HCT116 (cell line): ENCODE measurements at regions not wholly inside any gene's neighbourhood (a gene's known extent, or its start where the extent isn't known, plus 50 kb on each side); places are given as distances from the start of the nearest gene placed in this dataset.

Source experiments
- ATAC-seq: fragments of 200-7000 bp; cut with Tn5 transposase; 2 replicates; pipeline ENCODE4 v1.9.1; 2020; ENCODE audit warnings: mild to moderate bottlenecking, moderate library complexity
- BruUV-seq: library from RNA; stranded (reverse); fragments of 400-500 nt; replicated peaks from 2 replicates; lab custom pipeline; 2021; lab: Mats Ljungman, UMichigan
- CTCF ChIA-PET: fragments of 300-600 bp; sonication (Branson Sonifier 250); formaldehyde crosslinking; loops from one replicate; lab custom pipeline; 2021; ENCODE audit warnings: antibody characterized with exemption; lab: Charles Lee
- POLR2A ChIA-PET: fragments of 300-600, 350-600 bp; sonication (Branson Sonifier 250); formaldehyde crosslinking; loops from one replicate; lab custom pipeline; 2021; ENCODE audit warnings: antibody characterized with exemption; lab: Charles Lee
- RAD21 ChIA-PET, 2 experiments: fragments of 300-600 bp; sonication (Branson Sonifier 250); formaldehyde crosslinking; loops; one replicate each; lab custom pipeline; 2023; ENCODE audit warnings: low total read pairs in 2 of 2; ENCODE audit not compliant: uncharacterized antibody in 2 of 2, unreplicated experiment in 2 of 2, low non-redundant PET in 1 of 2; lab: Charles Lee
- DNase-seq: peaks from one replicate; pipeline ENCODE4 v3.0.0-alpha.2; 2010; ENCODE audit warnings: low read depth, low spot score
- H2AFZ ChIP-seq: fragments of 200-600 bp; shearing (Covaris generic), sonication (generic); 2 replicates; pipeline ENCODE4 v1.6.1; 2017; ENCODE audit warnings: low read depth, mixed run types, mixed read lengths, antibody characterized with exemption, low read length; ENCODE audit not compliant: poor library complexity, severe bottlenecking
- H3K27ac ChIP-seq: 2 replicates; pipeline ENCODE4 v1.5.1; 2012; ENCODE audit warnings: low read depth, low read length
- H3K27me3 ChIP-seq: fragments of 200-600 bp; sonication (generic); 2 replicates; pipeline ENCODE4 v1.6.1; 2016; ENCODE audit warnings: mixed run types, low read length, mixed read lengths; ENCODE audit not compliant: insufficient read depth
- H3K36me3 ChIP-seq, 2 experiments: fragments of 200-500 bp in 1 of 2; fragments of 200-600 bp in 1 of 2; sonication (Bioruptor generic) in 1 of 2; sonication (generic) in 1 of 2; 2 replicates each; pipeline versions ENCODE4 v1.5.1 to v1.6.1; 2014 to 2016; ENCODE audit warnings: low read length in 2 of 2, inconsistent platforms in 1 of 2, mixed read lengths in 1 of 2, mixed run types in 1 of 2; ENCODE audit not compliant: insufficient read depth in 2 of 2, control insufficient read depth in 1 of 2
- H3K4me1 ChIP-seq, 2 experiments: fragments of 200-600 bp in 1 of 2; sonication (generic) in 1 of 2; 2 replicates each; pipeline versions ENCODE4 v1.5.1 to v1.6.1; 2012 to 2017; ENCODE audit warnings: low read length in 2 of 2, inconsistent platforms in 1 of 2, mild to moderate bottlenecking in 1 of 2, mixed read lengths in 1 of 2, mixed run types in 1 of 2, moderate library complexity in 1 of 2; ENCODE audit not compliant: insufficient read depth in 2 of 2, control insufficient read depth in 1 of 2
- H3K4me2 ChIP-seq: fragments of 200-600 bp; sonication (generic); 2 replicates; pipeline ENCODE4 v1.6.1; 2017; ENCODE audit warnings: mixed run types, low read length, mixed read lengths
- H3K4me3 ChIP-seq, 2 experiments: fragments of 200-600 bp in 1 of 2; sonication (generic) in 1 of 2; replicated peaks in 1 of 2; 2 replicates each; pipeline ENCODE4 v1.5.1; 2011 to 2016; ENCODE audit warnings: low read length in 2 of 2, control low read depth in 1 of 2, low read depth in 1 of 2, mild to moderate bottlenecking in 1 of 2, mixed read lengths in 1 of 2, mixed run types in 1 of 2
- H3K79me2 ChIP-seq: fragments of 200-600 bp; sonication (generic); 2 replicates; pipeline ENCODE4 v1.6.1; 2017; ENCODE audit warnings: mild to moderate bottlenecking, mixed run types, low read length, moderate library complexity, mixed read lengths; ENCODE audit not compliant: insufficient read depth
- H3K9ac ChIP-seq: fragments of 200-600 bp; sonication (generic); 2 replicates; pipeline ENCODE4 v1.6.1; 2016; ENCODE audit warnings: low read length, mixed read lengths
- H3K9me2 ChIP-seq: fragments of 200-600 bp; sonication (generic), shearing (Covaris generic); 2 replicates; pipeline ENCODE4 v1.6.1; 2017; ENCODE audit warnings: mixed run types, mild to moderate bottlenecking, moderate library complexity; ENCODE audit not compliant: insufficient read depth
- H3K9me3 ChIP-seq, 2 experiments: fragments of 200-500 bp in 1 of 2; fragments of 200-600 bp in 1 of 2; sonication (Bioruptor generic) in 1 of 2; sonication (generic) in 1 of 2; 2 replicates each; pipeline ENCODE4 v1.6.1; 2014 to 2017; ENCODE audit warnings: low read length in 2 of 2, mixed read lengths in 2 of 2, inconsistent platforms in 1 of 2, low read depth in 1 of 2, mild to moderate bottlenecking in 1 of 2, mixed run types in 1 of 2, moderate library complexity in 1 of 2; ENCODE audit not compliant: control insufficient read depth in 1 of 2, insufficient read depth in 1 of 2
- H4K20me1 ChIP-seq: fragments of 200-600 bp; sonication (generic), shearing (Covaris generic); 2 replicates; pipeline ENCODE4 v1.6.1; 2017; ENCODE audit warnings: mixed run types, mild to moderate bottlenecking, moderate library complexity; ENCODE audit not compliant: insufficient read depth
- CEBPB ChIP-seq: IDR thresholded peaks from 2 replicates; pipeline ENCODE4 v1.6.1; 2012; ENCODE audit warnings: low read depth
- EZH2 ChIP-seq: fragments of 200-600 bp; sonication (generic); IDR thresholded peaks from 2 replicates; pipeline ENCODE4 v1.6.1; 2017; ENCODE audit warnings: antibody characterized with exemption, mixed run types
- FOSL1 ChIP-seq: IDR thresholded peaks from 2 replicates; pipeline ENCODE4 v1.6.1; 2012; ENCODE audit warnings: low read depth
- JUND ChIP-seq: IDR thresholded peaks from 2 replicates; pipeline ENCODE4 v1.6.1; 2012
- POLR2A ChIP-seq: IDR thresholded peaks from 2 replicates; pipeline ENCODE4 v1.7.0; 2011; ENCODE audit warnings: borderline replicate concordance; ENCODE audit not compliant: insufficient read depth, insufficient read length; ENCODE audit errors: extremely low read depth
- POLR2AphosphoS5 ChIP-seq: IDR thresholded peaks from 2 replicates; pipeline ENCODE4 v1.6.1; 2011; ENCODE audit warnings: mild to moderate bottlenecking, low read depth, low read length, moderate library complexity
- RAD21 ChIP-seq: IDR thresholded peaks from 2 replicates; pipeline ENCODE4 v1.6.1; 2012; ENCODE audit warnings: low read depth, mild to moderate bottlenecking
- SIN3A ChIP-seq: IDR thresholded peaks from 2 replicates; pipeline ENCODE4 v1.6.1; 2012; ENCODE audit warnings: low read depth
- SP1 ChIP-seq: IDR thresholded peaks from 2 replicates; pipeline ENCODE4 v1.6.1; 2012; ENCODE audit warnings: low read depth
- SRF ChIP-seq: IDR thresholded peaks from 2 replicates; pipeline ENCODE4 v1.6.1; 2012; ENCODE audit warnings: low read depth
- TCF7L2 ChIP-seq: IDR thresholded peaks from 2 replicates; pipeline ENCODE4 v1.7.0; 2011; ENCODE audit warnings: borderline replicate concordance, inconsistent platforms; ENCODE audit not compliant: insufficient read depth, insufficient read length; ENCODE audit errors: extremely low read depth
- ZFX ChIP-seq: fragments of 450-650 bp; IDR thresholded peaks from 2 replicates; pipeline ENCODE4 v1.6.1; 2017
- ZNF274 ChIP-seq: fragments of 200-500 bp; sonication (Bioruptor generic); IDR thresholded peaks from 2 replicates; pipeline ENCODE4 v1.6.1; 2014; ENCODE audit warnings: mild to moderate bottlenecking, low read depth, low read length, inconsistent platforms
- intact Hi-C: fragments of 100-400 bp; cut with micrococcal nuclease; formaldehyde crosslinking; loops from 2 replicates; pipeline ENCODE4 v1.10.0; 2022
- TF ChIP-seq, protein P1 (sequence below): IDR thresholded peaks from 2 replicates; pipeline ENCODE4 v1.6.1; 2012
- TF ChIP-seq, protein P2 (sequence below): IDR thresholded peaks from 2 replicates; pipeline ENCODE4 v1.6.1; 2012; ENCODE audit warnings: low read depth
- TF ChIP-seq, protein P3 (sequence below): IDR thresholded peaks from 2 replicates; pipeline ENCODE4 v1.6.1; 2012
- TF ChIP-seq, protein P4 (sequence below), 3 experiments: fragments of 200-600 bp in 1 of 3; sonication (generic) in 1 of 3; IDR thresholded peaks in 2 of 3; conservative IDR thresholded peaks in 1 of 3; 2 replicates each; pipeline ENCODE4 v1.5.1; 2012 to 2017; ENCODE audit warnings: low read depth in 2 of 3, low read length in 2 of 3, antibody characterized with exemption in 1 of 3, borderline replicate concordance in 1 of 3, control low read depth in 1 of 3, mild to moderate bottlenecking in 1 of 3, mixed read lengths in 1 of 3, mixed run types in 1 of 3, moderate library complexity in 1 of 3; ENCODE audit not compliant: insufficient read depth in 1 of 3

DNA sequence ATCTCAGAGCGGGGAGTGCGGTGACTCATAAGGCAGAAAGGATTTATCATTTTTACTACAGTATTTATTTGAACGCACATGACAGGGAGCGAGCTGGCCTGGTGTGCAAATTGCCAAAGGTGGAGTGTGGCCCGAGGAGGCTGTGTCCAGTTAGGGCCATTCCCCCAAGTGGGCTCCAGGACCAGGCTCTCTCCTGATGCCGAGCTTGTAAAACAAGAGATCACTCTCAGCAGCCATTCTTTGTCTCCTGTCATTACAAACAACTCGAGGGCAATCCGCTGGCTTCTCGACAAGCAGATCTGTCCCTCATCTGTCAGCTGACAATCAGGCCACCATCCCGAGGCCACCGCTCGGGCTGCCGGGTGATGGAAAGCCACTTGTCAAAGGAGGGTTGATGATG lies 418.9 kb downstream of the ZNF536 start:
- H3K4me1 ChIP-seq = no peaks in the 10 kb centered on the region
- no peak overlapping the region for H3K4me3 ChIP-seq
- peaks cover 0 to 21% of the 10 kb centered on the region in 2 experiments; a peak in 2 of 4 replicates for H3K9me3 ChIP-seq
- no peak for ATAC-seq
- no peaks in the 10 kb centered on the region for H3K36me3 ChIP-seq
- intact Hi-C loops = no loop called here
- no peak for DNase-seq
- no peaks in the 10 kb centered on the region for H3K27me3 ChIP-seq
- no peaks in the 10 kb centered on the region for H3K79me2 ChIP-seq
- ChIA-PET RAD21 (no interaction called here), CTCF (no interaction called here), POLR2A (no interaction called here)
- H4K20me1 ChIP-seq = no peaks in the 10 kb centered on the region
- TF ChIP-seq RAD21 = no peak
- TF ChIP-seq, protein P1, sequence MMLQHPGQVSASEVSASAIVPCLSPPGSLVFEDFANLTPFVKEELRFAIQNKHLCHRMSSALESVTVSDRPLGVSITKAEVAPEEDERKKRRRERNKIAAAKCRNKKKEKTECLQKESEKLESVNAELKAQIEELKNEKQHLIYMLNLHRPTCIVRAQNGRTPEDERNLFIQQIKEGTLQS = no peak
- TF ChIP-seq, protein P2, sequence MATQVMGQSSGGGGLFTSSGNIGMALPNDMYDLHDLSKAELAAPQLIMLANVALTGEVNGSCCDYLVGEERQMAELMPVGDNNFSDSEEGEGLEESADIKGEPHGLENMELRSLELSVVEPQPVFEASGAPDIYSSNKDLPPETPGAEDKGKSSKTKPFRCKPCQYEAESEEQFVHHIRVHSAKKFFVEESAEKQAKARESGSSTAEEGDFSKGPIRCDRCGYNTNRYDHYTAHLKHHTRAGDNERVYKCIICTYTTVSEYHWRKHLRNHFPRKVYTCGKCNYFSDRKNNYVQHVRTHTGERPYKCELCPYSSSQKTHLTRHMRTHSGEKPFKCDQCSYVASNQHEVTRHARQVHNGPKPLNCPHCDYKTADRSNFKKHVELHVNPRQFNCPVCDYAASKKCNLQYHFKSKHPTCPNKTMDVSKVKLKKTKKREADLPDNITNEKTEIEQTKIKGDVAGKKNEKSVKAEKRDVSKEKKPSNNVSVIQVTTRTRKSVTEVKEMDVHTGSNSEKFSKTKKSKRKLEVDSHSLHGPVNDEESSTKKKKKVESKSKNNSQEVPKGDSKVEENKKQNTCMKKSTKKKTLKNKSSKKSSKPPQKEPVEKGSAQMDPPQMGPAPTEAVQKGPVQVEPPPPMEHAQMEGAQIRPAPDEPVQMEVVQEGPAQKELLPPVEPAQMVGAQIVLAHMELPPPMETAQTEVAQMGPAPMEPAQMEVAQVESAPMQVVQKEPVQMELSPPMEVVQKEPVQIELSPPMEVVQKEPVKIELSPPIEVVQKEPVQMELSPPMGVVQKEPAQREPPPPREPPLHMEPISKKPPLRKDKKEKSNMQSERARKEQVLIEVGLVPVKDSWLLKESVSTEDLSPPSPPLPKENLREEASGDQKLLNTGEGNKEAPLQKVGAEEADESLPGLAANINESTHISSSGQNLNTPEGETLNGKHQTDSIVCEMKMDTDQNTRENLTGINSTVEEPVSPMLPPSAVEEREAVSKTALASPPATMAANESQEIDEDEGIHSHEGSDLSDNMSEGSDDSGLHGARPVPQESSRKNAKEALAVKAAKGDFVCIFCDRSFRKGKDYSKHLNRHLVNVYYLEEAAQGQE = no peak
- no peak for TF ChIP-seq ZNF274
- no peak for TF ChIP-seq FOSL1
- TF ChIP-seq TCF7L2 = no peak
- TF ChIP-seq JUND = no peak
- TF ChIP-seq, protein P3, sequence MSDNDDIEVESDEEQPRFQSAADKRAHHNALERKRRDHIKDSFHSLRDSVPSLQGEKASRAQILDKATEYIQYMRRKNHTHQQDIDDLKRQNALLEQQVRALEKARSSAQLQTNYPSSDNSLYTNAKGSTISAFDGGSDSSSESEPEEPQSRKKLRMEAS = no peak
- no peak for TF ChIP-seq POLR2A
- no peak for TF ChIP-seq POLR2AphosphoS5
- TF ChIP-seq EZH2 = no peak
- TF ChIP-seq ZFX = no peak
- TF ChIP-seq SRF = no peak
- TF ChIP-seq SP1 = no peak
- no peak for TF ChIP-seq CEBPB
- TF ChIP-seq, protein P4, sequence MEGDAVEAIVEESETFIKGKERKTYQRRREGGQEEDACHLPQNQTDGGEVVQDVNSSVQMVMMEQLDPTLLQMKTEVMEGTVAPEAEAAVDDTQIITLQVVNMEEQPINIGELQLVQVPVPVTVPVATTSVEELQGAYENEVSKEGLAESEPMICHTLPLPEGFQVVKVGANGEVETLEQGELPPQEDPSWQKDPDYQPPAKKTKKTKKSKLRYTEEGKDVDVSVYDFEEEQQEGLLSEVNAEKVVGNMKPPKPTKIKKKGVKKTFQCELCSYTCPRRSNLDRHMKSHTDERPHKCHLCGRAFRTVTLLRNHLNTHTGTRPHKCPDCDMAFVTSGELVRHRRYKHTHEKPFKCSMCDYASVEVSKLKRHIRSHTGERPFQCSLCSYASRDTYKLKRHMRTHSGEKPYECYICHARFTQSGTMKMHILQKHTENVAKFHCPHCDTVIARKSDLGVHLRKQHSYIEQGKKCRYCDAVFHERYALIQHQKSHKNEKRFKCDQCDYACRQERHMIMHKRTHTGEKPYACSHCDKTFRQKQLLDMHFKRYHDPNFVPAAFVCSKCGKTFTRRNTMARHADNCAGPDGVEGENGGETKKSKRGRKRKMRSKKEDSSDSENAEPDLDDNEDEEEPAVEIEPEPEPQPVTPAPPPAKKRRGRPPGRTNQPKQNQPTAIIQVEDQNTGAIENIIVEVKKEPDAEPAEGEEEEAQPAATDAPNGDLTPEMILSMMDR (IDR thresholded peaks at IDR 0.05 in 2 of 3, conservative IDR thresholded peaks at IDR 0.05 in 1 of 3; ENCODE audit: borderline replicate concordance in 1 of 3, insufficient read depth in 1 of 3, low read depth in 2 of 3, low read length in 2 of 3) = no peak
- TF ChIP-seq SIN3A = no peak
- no peak overlapping the region for H2AFZ ChIP-seq
- no peak overlapping the region for H3K27ac ChIP-seq
- H3K9ac ChIP-seq = no peak overlapping the region
- BruUV-seq = no TSS peak
- no peak overlapping the region for H3K4me2 ChIP-seq
- H3K9me2 ChIP-seq = no peaks in the 10 kb centered on the region
